ENCODE measurements at regions not wholly inside any gene's neighbourhood (a gene's known extent, or its start where the extent isn't known, plus 50 kb on each side); places are given as distances from the start of the nearest gene placed in this dataset.

- Histone ChIP-seq H3K27ac (no peak overlapping the region), H3K4me3 (no peak overlapping the region), H3K27me3 (no peaks in the 10 kb centered on the region), H3K4me1 (ENCODE audit: insufficient read depth) (no peaks in the 10 kb centered on the region), H3K9me3 (no peaks in the 10 kb centered on the region), H3K36me3 (no peaks in the 10 kb centered on the region)
- no peak for DNase-seq
- TF ChIP-seq EP300 (IDR thresholded peaks at IDR 0.05): no peak
- TF ChIP-seq POLR2A (IDR thresholded peaks at IDR 0.05): no peak
- TF ChIP-seq CTCF (IDR thresholded peaks at IDR 0.05): no peak
- intact Hi-C loops (cut with DNase I): no loop called here
Observed at GRCh38 chr2:118498943-118499342, 348.5 kb downstream of the EN1 start.

- Histone ChIP-seq H3K27me3 (no peaks in the 10 kb centered on the region), H3K9me3 (no peaks in the 10 kb centered on the region), H3K36me3 (no peaks in the 10 kb centered on the region), H3K4me3 (no peak overlapping the region), H3K4me1 (ENCODE audit: insufficient read depth) (no peaks in the 10 kb centered on the region), H3K27ac (no peak overlapping the region)
- WGBS, 3 donors: 70 to 81% (median 81%) methylated on average over 7 of the region's 7 CpGs
- TF ChIP-seq POLR2A (IDR thresholded peaks at IDR 0.05) (no peak), EP300 (IDR thresholded peaks at IDR 0.05) (no peak)
- intact Hi-C loops (cut with DNase I): no loop called here
- DNase-seq: no peak
Observed at GRCh38 chr2:118496870-118497611, 350.4 kb downstream of the EN1 start.

GRCh38 chr2:118496467-118496866 is 351.0 kb downstream of the EN1 start:
- no peak overlapping the region for H3K4me3 ChIP-seq
- DNase-seq: no peak
- TF ChIP-seq POLR2A (IDR thresholded peaks at IDR 0.05): no peak
- TF ChIP-seq EP300 (IDR thresholded peaks at IDR 0.05): no peak
- no peak for TF ChIP-seq CTCF (IDR thresholded peaks at IDR 0.05)
- H3K36me3 ChIP-seq: no peaks in the 10 kb centered on the region
- intact Hi-C loops (cut with DNase I): no loop called here
- H3K27ac ChIP-seq: no peak overlapping the region
- 91 to 94% (median 91%) methylated on average over 5 of the region's 5 CpGs for WGBS, 3 donors
- H3K9me3 ChIP-seq: no peaks in the 10 kb centered on the region
- no peaks in the 10 kb centered on the region for H3K4me1 ChIP-seq (ENCODE audit: insufficient read depth)
- H3K27me3 ChIP-seq: no peaks in the 10 kb centered on the region

GRCh38 chr2:118495290-118495689 is 352.2 kb downstream of the EN1 start:
- no peak for TF ChIP-seq EP300 (IDR thresholded peaks at IDR 0.05)
- no peak for TF ChIP-seq POLR2A (IDR thresholded peaks at IDR 0.05)
- TF ChIP-seq CTCF (IDR thresholded peaks at IDR 0.05): no peak
- Histone ChIP-seq H3K27ac (no peak overlapping the region), H3K27me3 (no peaks in the 10 kb centered on the region), H3K4me3 (no peak overlapping the region), H3K9me3 (no peaks in the 10 kb centered on the region), H3K36me3 (no peaks in the 10 kb centered on the region), H3K4me1 (ENCODE audit: insufficient read depth) (no peaks in the 10 kb centered on the region)
- WGBS, 3 donors: 54 to 69% (median 61%) methylated on average over 4 of the region's 4 CpGs
- intact Hi-C loops (cut with DNase I): no loop called here
- DNase-seq: no peak

- intact Hi-C loops (cut with DNase I): no loop called here
- Histone ChIP-seq H3K27ac (no peak overlapping the region), H3K4me1 (ENCODE audit: insufficient read depth) (no peaks in the 10 kb centered on the region), H3K9me3 (no peaks in the 10 kb centered on the region), H3K4me3 (no peak overlapping the region), H3K36me3 (no peaks in the 10 kb centered on the region), H3K27me3 (no peaks in the 10 kb centered on the region)
- WGBS, 3 donors: 75 to 90% (median 81%) methylated on average over 7 of the region's 7 CpGs
- no peak for DNase-seq
- TF ChIP-seq EP300 (IDR thresholded peaks at IDR 0.05): no peak
- TF ChIP-seq CTCF (IDR thresholded peaks at IDR 0.05): no peak
- no peak for TF ChIP-seq POLR2A (IDR thresholded peaks at IDR 0.05)
Observed at GRCh38 chr2:118493213-118493612, 354.2 kb downstream of the EN1 start.

All from ovary (tissue), 7 donors.